GM18505 (cell line): ENCODE measurements at regions not wholly inside any gene's neighbourhood (a gene's known extent, or its start where the extent isn't known, plus 50 kb on each side); places are given as distances from the start of the nearest gene placed in this dataset.

Source experiments
- ATAC-seq: cut with Tn5 transposase; IDR thresholded peaks from one replicate; pipeline ENCODE4 v1.9.1; 2021; ENCODE audit not compliant: unreplicated experiment
- POLR2A ChIP-seq: IDR thresholded peaks from 4 replicates; pipeline ENCODE4 v1.6.1; 2011; ENCODE audit warnings: borderline replicate concordance; ENCODE audit not compliant: insufficient read depth, insufficient read length; ENCODE audit errors: extremely low read depth

DNA sequence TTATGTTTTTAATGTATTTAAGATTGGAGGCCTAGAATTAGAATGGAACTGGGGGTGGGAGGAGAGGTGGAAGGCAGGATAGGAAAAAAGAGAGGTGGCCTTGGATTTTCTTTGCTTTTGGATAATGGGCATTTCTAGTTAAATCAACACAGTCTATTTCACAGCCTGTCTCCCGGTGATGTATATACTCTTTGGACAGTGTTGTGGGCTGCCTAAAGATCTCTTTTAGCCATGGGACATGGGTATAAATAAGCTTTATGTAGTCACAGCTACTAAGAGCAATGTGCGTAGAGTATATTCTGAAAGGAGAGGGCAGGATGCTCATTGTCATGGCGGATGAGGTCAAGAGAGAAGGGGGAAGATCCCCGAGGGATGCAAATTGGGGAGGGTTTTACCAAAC, 1084.4 kb upstream of the RBFOX1 start:
- no peak for TF ChIP-seq POLR2A
- no peak for ATAC-seq

DNA sequence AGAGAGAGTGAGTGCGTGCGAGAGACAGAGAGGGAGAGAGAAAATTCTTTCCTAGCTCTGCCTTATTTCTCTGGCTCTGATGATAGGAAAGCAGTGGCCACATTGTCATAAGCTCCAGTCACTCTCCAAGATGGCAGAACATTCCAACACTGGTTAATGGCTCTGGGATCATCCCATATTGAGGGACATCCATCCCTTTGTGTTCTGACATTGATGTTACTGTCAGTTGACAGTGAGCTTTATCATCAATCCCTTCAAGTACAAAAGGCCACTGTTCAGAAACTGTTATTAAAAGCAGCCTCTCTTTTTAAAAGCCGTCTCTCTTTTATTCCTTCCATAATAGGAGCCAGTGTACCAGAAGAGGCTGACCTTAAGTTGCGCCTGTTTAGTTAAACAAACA, 1084.9 kb upstream of the RBFOX1 start:
- TF ChIP-seq POLR2A, result no peak

DNA sequence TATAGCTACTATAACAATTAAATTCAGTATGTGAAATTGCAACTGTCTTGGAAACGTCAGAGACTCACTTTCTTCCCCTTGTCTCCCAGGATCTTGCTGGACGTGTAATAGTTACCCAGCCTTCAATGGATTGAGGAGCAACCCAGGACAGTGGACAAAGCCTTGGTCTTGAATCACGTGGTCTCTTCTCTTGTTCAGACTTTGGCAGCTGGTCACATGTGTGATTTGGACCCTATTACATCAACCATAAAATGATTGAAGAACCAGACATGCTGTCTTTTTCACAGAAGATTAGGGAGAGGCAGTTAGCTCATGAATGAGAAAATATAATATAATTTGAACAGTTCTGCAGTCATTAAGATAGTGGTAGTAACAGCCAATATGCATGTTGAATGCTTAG, 1085.5 kb upstream of the RBFOX1 start:
- no peak for ATAC-seq
- TF ChIP-seq POLR2A, result no peak

More for the DNA sequence above, 1084.9 kb upstream of the RBFOX1 start:
- no peak for ATAC-seq

- ATAC-seq, result no peak
- no peak for TF ChIP-seq POLR2A
Measured at GRCh38 chr16:6246266-6246665, 1086.4 kb upstream of the RBFOX1 start.

- no peak for TF ChIP-seq POLR2A
Measured at GRCh38 chr16:6232056-6232455, 1100.6 kb upstream of the RBFOX1 start.

DNA sequence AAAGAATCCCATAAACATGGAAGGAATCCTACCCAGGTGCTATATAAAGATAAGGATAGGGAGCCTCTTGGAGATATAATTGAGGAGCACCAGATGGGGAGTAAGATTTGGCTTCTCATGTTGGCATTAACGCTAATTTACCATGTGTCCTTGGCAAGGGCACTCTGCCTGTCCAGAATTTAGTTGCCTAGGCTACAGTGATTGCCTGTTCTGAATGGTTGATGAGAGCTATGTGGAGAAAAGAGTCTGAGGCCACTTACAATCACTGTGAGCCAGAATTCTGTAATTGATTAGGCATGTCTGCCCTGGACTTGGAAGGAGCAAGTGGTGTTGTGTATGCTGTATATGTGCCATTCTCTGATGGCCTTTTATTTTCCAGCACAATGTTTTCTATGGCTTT, 1101.2 kb upstream of the RBFOX1 start:
- ATAC-seq, result no peak

More at GRCh38 chr16:6232056-6232455, 1100.6 kb upstream of the RBFOX1 start:
- ATAC-seq, result no peak

DNA sequence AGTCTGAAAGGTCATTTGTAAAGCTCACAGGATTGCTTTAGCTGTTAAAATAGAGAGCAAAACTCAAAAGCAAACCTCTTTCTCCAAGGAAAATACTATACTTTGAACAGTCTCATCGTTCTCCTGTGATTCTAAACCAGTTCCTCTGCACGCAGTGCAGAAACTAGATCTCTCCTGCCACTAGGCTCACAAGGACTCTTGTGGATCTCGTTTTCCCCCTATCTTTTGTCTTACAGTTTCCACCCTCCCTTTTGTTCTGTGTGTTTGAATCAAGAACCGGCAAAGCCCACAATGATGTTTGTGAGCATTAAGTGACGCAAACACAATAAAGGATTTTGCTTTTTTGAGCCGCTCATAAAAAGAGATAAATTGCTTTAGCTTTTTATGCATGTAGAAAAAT, 1103.5 kb upstream of the RBFOX1 start:
- TF ChIP-seq POLR2A, result no peak
- no peak for ATAC-seq

More for the DNA sequence above, 1101.2 kb upstream of the RBFOX1 start:
- TF ChIP-seq POLR2A, result no peak

DNA sequence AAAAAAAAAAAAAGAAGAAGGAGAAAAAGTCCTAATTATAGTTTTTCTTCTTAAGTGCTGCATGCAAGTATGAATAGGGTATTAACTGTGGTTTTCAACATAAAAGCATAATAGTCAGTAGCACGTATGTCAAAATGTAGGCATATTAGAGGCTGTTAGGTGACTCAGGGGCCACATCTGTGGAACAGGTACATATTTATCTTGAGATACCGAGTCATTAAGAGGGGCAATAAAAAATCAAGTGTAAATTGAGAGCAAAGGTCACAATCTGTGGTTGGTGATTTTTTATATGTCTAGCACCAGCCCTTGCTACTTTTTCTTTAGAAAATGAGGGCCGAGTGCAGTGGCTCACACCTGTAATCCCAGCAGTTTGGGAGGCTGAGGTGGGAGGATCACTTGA, 1113.8 kb upstream of the RBFOX1 start:
- ATAC-seq, result no peak
- TF ChIP-seq POLR2A, result no peak

DNA sequence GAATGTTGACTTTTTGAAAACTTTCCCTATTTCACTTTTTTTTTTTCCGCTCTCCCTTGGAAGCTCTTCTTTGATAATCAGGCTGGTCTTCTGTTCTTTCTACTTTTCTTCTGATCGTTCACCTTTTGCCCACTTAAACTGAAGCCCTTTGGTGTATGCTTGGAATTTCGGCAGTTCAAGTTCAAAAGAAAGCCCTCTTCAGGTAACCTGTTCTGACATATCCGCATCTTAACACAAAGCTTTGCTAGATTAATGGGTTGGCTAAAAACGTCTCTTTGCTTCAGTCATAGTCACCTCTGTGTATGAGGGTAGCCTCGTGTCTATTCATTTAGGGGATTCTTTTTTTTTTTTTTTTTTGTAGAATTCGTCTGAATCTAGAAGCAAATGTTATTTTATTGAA, 1115.8 kb upstream of the RBFOX1 start:
- no peak for ATAC-seq
- TF ChIP-seq POLR2A, result no peak

GRCh38 chr16:6211644-6212043, 1114.0 kb upstream of the EEF2KMT start:
- ATAC-seq, result no peak
- no peak for TF ChIP-seq POLR2A

DNA sequence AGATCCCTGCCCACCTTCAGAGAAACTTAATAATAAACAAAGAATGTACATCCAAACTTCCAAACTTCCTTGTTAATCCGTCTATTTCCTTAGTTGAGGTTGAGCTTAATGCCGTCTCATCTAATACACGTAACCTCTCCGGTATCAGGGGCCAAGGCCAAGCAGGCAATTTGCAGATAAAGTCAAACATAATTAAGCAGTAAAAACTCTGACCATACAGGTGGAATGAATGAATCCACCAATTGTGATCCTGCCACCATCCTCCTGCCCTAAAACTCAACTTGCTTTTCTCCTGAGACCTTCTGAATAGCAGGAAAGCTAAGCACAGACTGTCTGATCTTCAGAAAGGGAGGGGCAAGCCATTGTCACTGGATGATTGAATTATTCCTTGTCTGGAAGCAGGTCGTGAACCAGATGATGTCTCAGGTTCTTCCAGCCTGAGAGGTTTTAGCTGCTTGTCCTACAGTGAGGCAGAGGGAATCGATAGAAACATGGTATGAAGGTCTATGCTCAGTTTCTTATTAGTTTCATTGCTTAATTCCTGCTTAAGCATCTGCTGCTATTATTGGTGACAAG, 1111.8 kb upstream of the EEF2KMT start:
- ATAC-seq, result no peak
- TF ChIP-seq POLR2A, result no peak

DNA sequence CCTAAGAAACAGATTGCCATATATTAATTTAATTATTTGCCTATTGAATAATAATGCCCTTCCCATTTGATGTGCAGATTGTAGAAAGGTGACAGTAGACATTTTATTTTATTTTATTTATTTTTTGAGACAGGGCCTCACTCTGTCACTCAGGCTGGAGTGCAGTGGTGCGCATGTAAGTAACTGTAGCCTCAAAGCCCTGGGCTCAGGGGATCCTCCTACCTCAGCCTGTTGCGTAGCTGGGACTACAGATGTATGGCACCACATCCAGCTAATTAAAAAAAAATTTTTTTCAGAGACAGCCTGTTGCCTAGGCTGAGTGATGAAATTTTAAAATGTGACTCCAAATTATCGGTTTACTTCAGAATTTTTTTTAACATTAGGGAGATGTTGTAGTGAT, 1110.0 kb upstream of the EEF2KMT start:
- no peak for ATAC-seq
- no peak for TF ChIP-seq POLR2A

GRCh38 chr16:6207124-6207523, 1109.5 kb upstream of the EEF2KMT start:
- no peak for TF ChIP-seq POLR2A
- ATAC-seq, result no peak

DNA sequence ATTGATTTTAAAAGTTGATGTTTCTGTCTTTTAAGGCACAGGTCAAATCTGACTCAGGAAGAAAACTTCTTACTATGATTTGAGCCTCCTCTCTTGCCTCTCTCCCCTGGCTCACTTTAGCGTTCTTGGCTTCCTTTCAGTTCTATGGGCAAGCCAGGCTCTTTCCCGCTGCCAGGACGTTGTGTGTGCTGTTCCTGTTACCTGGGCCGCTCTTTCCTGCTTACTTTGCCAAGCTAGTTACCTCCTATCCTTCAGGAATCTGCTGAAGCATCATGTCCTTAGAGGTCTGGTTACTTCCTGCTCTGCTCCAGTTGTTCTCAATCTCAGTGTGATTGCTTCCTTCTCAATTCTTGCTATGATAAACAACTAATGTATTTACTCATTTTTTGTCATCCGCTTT, 1108.5 kb upstream of the EEF2KMT start:
- ATAC-seq, result no peak
- no peak for TF ChIP-seq POLR2A

DNA sequence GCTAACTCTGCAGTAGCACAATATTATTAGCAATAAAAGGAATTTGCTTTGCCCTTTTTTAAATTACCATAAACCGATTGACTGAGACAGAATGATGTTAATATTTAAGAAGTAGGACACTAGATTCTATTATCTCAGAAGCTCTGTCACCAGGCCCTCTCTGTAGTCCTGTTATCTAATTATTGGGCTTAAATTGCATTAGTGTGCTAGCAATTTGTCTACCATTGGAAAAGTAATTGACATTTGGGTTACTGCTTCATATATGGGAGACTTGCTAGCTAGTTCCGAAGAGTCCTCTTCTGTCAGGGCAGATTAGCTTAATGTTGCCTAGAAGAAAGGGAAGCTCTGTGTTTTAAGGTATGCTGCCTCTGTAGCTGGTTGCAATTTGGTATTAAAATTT, 1107.3 kb upstream of the EEF2KMT start:
- ATAC-seq, result no peak

More for the DNA sequence above, 1107.3 kb upstream of the EEF2KMT start:
- TF ChIP-seq POLR2A, result no peak
